ENCODE measurements at regions not wholly inside any gene's neighbourhood (a gene's known extent, or its start where the extent isn't known, plus 50 kb on each side); places are given as distances from the start of the nearest gene placed in this dataset.

- ChIA-PET POLR2A (interaction anchor here (0.6 to 3.1 kb wide), 16 partner anchors 9 to 1576 kb away, joined by 3 to 34 read pairs (median 4); no protein-coding TSS in a partner anchor), CTCF (interaction anchor here (0.6 to 2.0 kb wide), 4 partner anchors 10 to 1100 kb away, joined by 3 to 8 read pairs (median 4); no protein-coding TSS in a partner anchor)
- intact Hi-C loops (cut with micrococcal nuclease) = no loop called here
- Mint-ChIP-seq H3K27me3 (ENCODE audit: insufficient read depth, unreplicated experiment) (no peaks in the 10 kb centered on the region), H3K4me1 (ENCODE audit: insufficient read depth, unreplicated experiment) (peaks cover 51% of the 10 kb centered on the region), H3K36me3 (ENCODE audit: insufficient read depth, unreplicated experiment) (peaks cover 5% of the 10 kb centered on the region), H3K27ac (ENCODE audit: low read depth, unreplicated experiment) (peak overlapping the region; percentile 89), H3K4me3 (ENCODE audit: unreplicated experiment) (peak overlapping the region; percentile 75), H3K9me3 (ENCODE audit: unreplicated experiment) (no peaks in the 10 kb centered on the region)
- peak; percentile 88 for DNase-seq (ENCODE audit: unreplicated experiment)
- no TSS peak for BruUV-seq (replicated peaks)
- TF ChIP-seq CTCF (IDR thresholded peaks at IDR 0.05; ENCODE audit: unreplicated experiment) = no peak
Measured at GRCh38 chr3:177827511-177828207, 630.4 kb upstream of the TBL1XR1 start.

- TSS peak; percentile 84 for BruUV-seq (replicated peaks)
- ChIA-PET POLR2A (interaction anchor here (0.6 to 3.1 kb wide), 10 partner anchors 13 to 657 kb away, joined by 3 to 34 read pairs (median 4); no protein-coding TSS in a partner anchor), CTCF (interaction anchor here (2.0 kb wide), 1 partner anchor 11 kb away, joined by 8 read pairs; no protein-coding TSS in a partner anchor)
- Mint-ChIP-seq H3K27ac (ENCODE audit: low read depth, unreplicated experiment) (peak overlapping the region; percentile 89), H3K27me3 (ENCODE audit: insufficient read depth, unreplicated experiment) (no peaks in the 10 kb centered on the region), H3K4me1 (ENCODE audit: insufficient read depth, unreplicated experiment) (peaks cover 55% of the 10 kb centered on the region), H3K9me3 (ENCODE audit: unreplicated experiment) (no peaks in the 10 kb centered on the region), H3K4me3 (ENCODE audit: unreplicated experiment) (peak overlapping the region; percentile 75), H3K36me3 (ENCODE audit: insufficient read depth, unreplicated experiment) (peaks cover 5% of the 10 kb centered on the region)
- intact Hi-C loops (cut with micrococcal nuclease) = no loop called here
- DNase-seq (ENCODE audit: unreplicated experiment) = no peak
- no peak for TF ChIP-seq CTCF (IDR thresholded peaks at IDR 0.05; ENCODE audit: unreplicated experiment)
Measured at GRCh38 chr3:177828208-177828565, 630.9 kb upstream of the TBL1XR1 start.

DNA sequence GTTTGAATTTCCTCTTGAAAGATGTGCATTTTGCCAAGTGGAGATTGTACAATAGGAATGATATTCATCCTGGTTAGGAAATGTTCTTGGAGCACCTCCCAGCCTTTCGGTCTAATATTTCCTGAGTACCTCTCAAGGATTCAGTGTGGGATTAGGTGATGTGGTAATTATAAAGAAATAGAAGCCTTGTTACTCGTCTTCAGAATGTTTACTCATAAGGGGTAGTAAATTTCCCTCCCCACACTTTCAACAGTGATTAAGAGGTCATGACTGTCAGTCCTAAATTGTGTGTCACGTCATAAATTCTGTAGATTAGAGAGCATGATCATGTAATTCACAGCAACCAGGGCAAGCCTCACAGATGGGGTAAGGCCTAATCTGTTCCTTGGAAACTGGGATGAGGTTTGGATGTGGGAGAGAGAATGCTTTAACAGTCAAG, 633.1 kb upstream of the TBL1XR1 start:
- Mint-ChIP-seq H3K9me3 (ENCODE audit: unreplicated experiment) (no peaks in the 10 kb centered on the region), H3K36me3 (ENCODE audit: insufficient read depth, unreplicated experiment) (peaks cover 8% of the 10 kb centered on the region), H3K4me3 (ENCODE audit: unreplicated experiment) (peak overlapping the region; percentile 49), H3K27me3 (ENCODE audit: insufficient read depth, unreplicated experiment) (no peaks in the 10 kb centered on the region), H3K4me1 (ENCODE audit: insufficient read depth, unreplicated experiment) (peaks cover 66% of the 10 kb centered on the region), H3K27ac (ENCODE audit: low read depth, unreplicated experiment) (peak overlapping the region; percentile 96)
- intact Hi-C loops (cut with micrococcal nuclease) = loop anchor here (10.0 kb wide), 1 partner anchor 494 kb away; no protein-coding TSS in a partner anchor
- DNase-seq (ENCODE audit: unreplicated experiment) = peak; percentile 95
- TF ChIP-seq CTCF (IDR thresholded peaks at IDR 0.05; ENCODE audit: unreplicated experiment) = no peak
- ChIA-PET POLR2A (interaction anchor here (0.5 to 1.8 kb wide), 6 partner anchors 9 to 705 kb away, joined by 3 to 8 read pairs (median 4); no protein-coding TSS in a partner anchor), CTCF (no interaction called here)
- BruUV-seq (replicated peaks) = no TSS peak

DNA sequence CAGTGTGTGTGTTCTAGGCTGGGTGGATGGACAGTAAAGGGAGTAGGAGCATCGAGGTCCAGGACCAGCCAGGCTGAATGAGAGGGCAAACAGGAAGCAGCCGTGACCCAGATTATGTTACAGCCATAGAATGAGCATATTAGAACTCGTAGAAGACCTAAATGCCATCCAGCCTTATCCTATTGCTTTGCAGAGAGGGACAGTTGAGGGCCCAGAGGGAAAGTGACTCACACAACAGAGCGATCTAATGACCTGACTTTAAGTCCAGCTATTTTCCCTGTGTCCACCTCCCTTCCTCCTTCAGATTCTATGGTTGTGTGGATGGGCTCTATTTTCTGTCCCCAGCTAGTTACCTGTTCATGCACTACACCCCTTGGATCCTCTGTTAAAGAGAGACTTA, 634.1 kb upstream of the TBL1XR1 start:
- Mint-ChIP-seq H3K27me3 (ENCODE audit: insufficient read depth, unreplicated experiment) (no peaks in the 10 kb centered on the region), H3K27ac (ENCODE audit: low read depth, unreplicated experiment) (peak overlapping the region; percentile 96), H3K36me3 (ENCODE audit: insufficient read depth, unreplicated experiment) (peaks cover 8% of the 10 kb centered on the region), H3K4me1 (ENCODE audit: insufficient read depth, unreplicated experiment) (peaks cover 72% of the 10 kb centered on the region), H3K4me3 (ENCODE audit: unreplicated experiment) (peak overlapping the region; percentile 49), H3K9me3 (ENCODE audit: unreplicated experiment) (no peaks in the 10 kb centered on the region)
- POLR2A ChIA-PET = interaction anchor here (0.5 to 0.7 kb wide), 5 partner anchors 11 to 789 kb away, joined by 3 to 4 read pairs (median 3); no protein-coding TSS in a partner anchor
- peak; percentile 18 for DNase-seq (ENCODE audit: unreplicated experiment)
- no peak for TF ChIP-seq CTCF (IDR thresholded peaks at IDR 0.05; ENCODE audit: unreplicated experiment)
- CTCF ChIA-PET = interaction anchor here (0.7 to 1.0 kb wide), 2 partner anchors 23 to 475 kb away, joined by 3 read pairs; no protein-coding TSS in a partner anchor
- no TSS peak for BruUV-seq (replicated peaks)
- intact Hi-C loops (cut with micrococcal nuclease) = loop anchor here (10.0 kb wide), 1 partner anchor 493 kb away; no protein-coding TSS in a partner anchor
